ENCODE measurements at regions not wholly inside any gene's neighbourhood (a gene's known extent, or its start where the extent isn't known, plus 50 kb on each side); places are given as distances from the start of the nearest gene placed in this dataset.
A peak's percentile ranks its signal among the peaks of the same experiment; 100 is the strongest.
"Not testable (repeated sequence)": the region's sequence is repeated elsewhere in the genome, so short reads cannot be mapped to it uniquely, and the experiment has no call there.

- not testable (repeated sequence) for H3K27ac Mint-ChIP-seq; H3K36me3 Mint-ChIP-seq (ENCODE audit: low read depth); H3K4me3 Mint-ChIP-seq; H3K9me3 Mint-ChIP-seq; H3K4me1 Mint-ChIP-seq (ENCODE audit: low read depth)
- H3K27me3 Mint-ChIP-seq (ENCODE audit: low read depth): peaks cover 21% of the 10 kb centered on the region
Measured at GRCh38 chr4:1520795-1521576, 114.7 kb upstream of the NKX1-1 start.

- Mint-ChIP-seq H3K27me3 (ENCODE audit: low read depth) (peaks cover 16% of the 10 kb centered on the region), H3K36me3 (ENCODE audit: low read depth) (no peaks in the 10 kb centered on the region), H3K27ac (no peak overlapping the region), H3K4me1 (ENCODE audit: low read depth) (peaks cover 1% of the 10 kb centered on the region), H3K4me3 (peak overlapping the region; percentile 51), H3K9me3 (no peaks in the 10 kb centered on the region)
Measured at GRCh38 chr4:1519787-1520661, 113.8 kb upstream of the NKX1-1 start.

DNA sequence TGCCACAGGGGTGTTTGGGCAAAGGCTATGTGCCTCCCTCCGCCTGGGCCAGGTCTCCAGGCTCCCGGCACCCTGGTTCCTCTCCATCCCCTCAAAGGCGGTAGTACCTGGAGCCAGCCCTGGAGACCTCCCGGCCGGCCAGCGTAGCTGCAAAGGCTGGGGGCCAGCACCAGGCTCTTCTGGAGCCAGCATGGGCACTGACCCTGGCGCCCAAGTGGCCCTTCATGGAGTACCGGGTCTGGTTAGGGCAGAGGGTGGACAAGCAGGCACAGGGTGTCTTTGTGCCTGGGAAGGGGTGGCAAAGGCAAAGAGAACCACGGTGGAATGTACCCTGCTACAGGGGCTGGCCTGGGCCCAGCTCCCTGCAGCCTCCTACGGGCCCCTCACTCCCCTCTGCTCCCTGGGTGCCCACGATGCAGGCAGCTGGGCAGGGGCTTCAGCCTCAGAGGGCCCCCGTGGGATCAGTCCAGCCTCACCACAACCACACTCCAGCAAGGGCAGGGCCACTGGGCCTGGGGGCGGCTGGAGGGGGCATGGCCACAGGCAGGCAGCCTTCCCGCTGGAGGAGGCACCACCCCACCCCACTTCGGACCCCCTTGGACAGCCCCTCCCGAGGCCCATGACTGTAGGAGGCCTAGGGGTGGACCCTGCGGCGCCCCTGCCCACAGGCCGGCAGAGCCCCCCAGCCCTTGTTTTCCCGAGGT is 112.9 kb upstream of the NKX1-1 start:
- Mint-ChIP-seq H3K9me3 (no peaks in the 10 kb centered on the region), H3K4me1 (ENCODE audit: low read depth) (peaks cover 1% of the 10 kb centered on the region), H3K36me3 (ENCODE audit: low read depth) (no peaks in the 10 kb centered on the region), H3K27ac (no peak overlapping the region), H3K27me3 (ENCODE audit: low read depth) (peaks cover 16% of the 10 kb centered on the region), H3K4me3 (no peak overlapping the region)

DNA sequence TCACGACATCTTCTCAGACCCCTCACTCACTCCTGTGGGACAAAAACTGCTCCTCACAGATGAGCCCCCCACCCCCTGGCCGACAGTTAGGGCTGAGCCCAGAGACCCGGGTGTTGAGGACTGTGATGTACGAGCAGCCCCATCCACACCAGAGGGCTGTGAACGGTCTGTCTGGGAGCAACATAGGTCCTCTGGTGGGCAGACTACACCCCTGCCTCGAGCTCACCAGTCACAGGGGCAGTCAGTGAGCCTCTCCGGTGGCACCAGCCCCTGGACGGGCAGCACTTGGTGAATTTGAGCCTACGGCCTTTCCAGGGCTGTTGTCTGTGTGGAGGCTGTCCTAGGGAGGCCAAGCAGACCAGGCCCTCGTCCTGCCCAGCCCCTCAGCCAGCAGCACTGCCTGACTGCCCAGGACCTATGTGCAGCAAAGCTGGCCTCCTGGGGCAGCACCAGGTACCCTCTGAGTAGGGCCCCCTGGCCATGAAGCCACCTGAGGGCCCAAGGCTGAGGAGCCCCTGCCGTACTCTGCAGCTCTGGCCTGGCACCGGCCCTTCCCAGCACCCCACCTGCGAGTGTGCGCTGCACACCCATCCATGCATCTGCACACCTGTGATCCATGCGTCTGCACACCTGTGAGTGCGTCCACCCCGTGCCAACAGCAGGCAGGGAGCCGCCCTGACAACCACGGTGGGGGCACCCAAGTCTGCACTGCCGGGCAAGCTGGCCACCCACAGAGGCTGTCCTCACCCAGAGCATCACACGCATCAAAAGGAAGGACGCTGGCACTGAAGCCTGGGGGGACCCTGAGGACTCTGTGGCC is 111.6 kb upstream of the NKX1-1 start:
- Mint-ChIP-seq H3K36me3 (ENCODE audit: low read depth) (no peaks in the 10 kb centered on the region), H3K9me3 (no peaks in the 10 kb centered on the region), H3K4me3 (no peak overlapping the region), H3K27ac (no peak overlapping the region), H3K27me3 (ENCODE audit: low read depth) (peaks cover 12% of the 10 kb centered on the region), H3K4me1 (ENCODE audit: low read depth) (peaks cover 1% of the 10 kb centered on the region)

DNA sequence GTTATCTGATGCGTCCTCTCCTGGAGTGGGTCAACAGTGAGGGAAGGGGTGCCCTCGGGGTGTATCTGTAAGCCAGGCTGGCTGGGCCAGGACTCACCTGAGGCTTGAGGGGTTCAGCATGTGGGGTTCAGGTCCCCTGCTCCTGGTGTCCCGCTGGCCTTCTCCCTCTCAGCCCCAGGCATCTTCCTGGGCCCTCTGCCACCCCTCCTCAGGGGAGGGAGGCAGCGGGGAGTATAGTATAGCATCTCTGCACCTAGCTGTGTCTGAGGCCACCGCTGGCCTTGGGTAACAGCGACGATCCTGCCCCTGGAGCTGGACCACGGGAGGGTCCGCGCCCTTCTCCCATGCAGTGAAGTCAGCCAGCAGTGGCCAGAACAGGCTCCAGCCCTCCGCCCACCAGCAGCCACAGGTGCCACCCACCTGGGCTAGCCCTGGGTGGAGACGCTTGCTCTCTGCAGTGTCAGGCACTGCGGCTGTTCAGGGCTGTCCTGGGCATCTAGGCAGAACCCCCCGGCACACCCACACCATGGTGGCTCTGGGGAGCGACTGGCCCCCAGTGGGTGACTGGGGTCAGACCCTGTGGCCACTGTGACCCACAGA is 110.7 kb upstream of the NKX1-1 start:
- Mint-ChIP-seq H3K36me3 (ENCODE audit: low read depth) (no peaks in the 10 kb centered on the region), H3K27me3 (ENCODE audit: low read depth) (peaks cover 8% of the 10 kb centered on the region), H3K4me3 (no peak overlapping the region), H3K9me3 (no peaks in the 10 kb centered on the region), H3K27ac (no peak overlapping the region), H3K4me1 (ENCODE audit: low read depth) (peaks cover 1% of the 10 kb centered on the region)

GRCh38 chr4:1516261-1516660 is 110.0 kb upstream of the NKX1-1 start:
- no peak overlapping the region for H3K4me3 Mint-ChIP-seq
- H3K4me1 Mint-ChIP-seq (ENCODE audit: low read depth): peaks cover 1% of the 10 kb centered on the region
- peaks cover 5% of the 10 kb centered on the region for H3K27me3 Mint-ChIP-seq (ENCODE audit: low read depth)
- H3K27ac Mint-ChIP-seq: no peak overlapping the region
- H3K9me3 Mint-ChIP-seq: no peaks in the 10 kb centered on the region
- H3K36me3 Mint-ChIP-seq (ENCODE audit: low read depth): no peaks in the 10 kb centered on the region

- Mint-ChIP-seq H3K36me3 (ENCODE audit: low read depth) (no peaks in the 10 kb centered on the region), H3K4me3 (no peak overlapping the region), H3K9me3 (no peaks in the 10 kb centered on the region), H3K27me3 (ENCODE audit: low read depth) (peaks cover 4% of the 10 kb centered on the region), H3K27ac (no peak overlapping the region), H3K4me1 (ENCODE audit: low read depth) (peaks cover 1% of the 10 kb centered on the region)
Measured at GRCh38 chr4:1515763-1516162, 109.5 kb upstream of the NKX1-1 start.

- no peak overlapping the region for H3K27ac Mint-ChIP-seq
- no peaks in the 10 kb centered on the region for H3K9me3 Mint-ChIP-seq
- H3K27me3 Mint-ChIP-seq (ENCODE audit: low read depth): peaks cover 8% of the 10 kb centered on the region
- H3K4me1 Mint-ChIP-seq (ENCODE audit: low read depth): peaks cover 1% of the 10 kb centered on the region
- no peak overlapping the region for H3K4me3 Mint-ChIP-seq
- H3K36me3 Mint-ChIP-seq (ENCODE audit: low read depth): no peaks in the 10 kb centered on the region
Measured at GRCh38 chr4:1515156-1515555, 108.9 kb upstream of the NKX1-1 start.

GRCh38 chr4:1514612-1515011 is 108.4 kb upstream of the NKX1-1 start:
- H3K36me3 Mint-ChIP-seq (ENCODE audit: low read depth): no peaks in the 10 kb centered on the region
- no peak overlapping the region for H3K27ac Mint-ChIP-seq
- no peak overlapping the region for H3K4me3 Mint-ChIP-seq
- H3K27me3 Mint-ChIP-seq (ENCODE audit: low read depth): peaks cover 9% of the 10 kb centered on the region
- H3K4me1 Mint-ChIP-seq (ENCODE audit: low read depth): peaks cover under 1% of the 10 kb centered on the region
- no peaks in the 10 kb centered on the region for H3K9me3 Mint-ChIP-seq

GRCh38 chr4:1513936-1514483 is 107.8 kb upstream of the NKX1-1 start:
- no peak overlapping the region for H3K4me3 Mint-ChIP-seq
- no peaks in the 10 kb centered on the region for H3K9me3 Mint-ChIP-seq
- H3K4me1 Mint-ChIP-seq (ENCODE audit: low read depth): no peaks in the 10 kb centered on the region
- peaks cover 8% of the 10 kb centered on the region for H3K27me3 Mint-ChIP-seq (ENCODE audit: low read depth)
- no peaks in the 10 kb centered on the region for H3K36me3 Mint-ChIP-seq (ENCODE audit: low read depth)
- no peak overlapping the region for H3K27ac Mint-ChIP-seq

GRCh38 chr4:1512738-1513660 is 106.8 kb upstream of the NKX1-1 start:
- H3K4me3 Mint-ChIP-seq: no peak overlapping the region
- H3K4me1 Mint-ChIP-seq (ENCODE audit: low read depth): no peaks in the 10 kb centered on the region
- no peaks in the 10 kb centered on the region for H3K36me3 Mint-ChIP-seq (ENCODE audit: low read depth)
- H3K9me3 Mint-ChIP-seq: no peaks in the 10 kb centered on the region
- no peak overlapping the region for H3K27ac Mint-ChIP-seq
- H3K27me3 Mint-ChIP-seq (ENCODE audit: low read depth): peaks cover 8% of the 10 kb centered on the region

- H3K4me3 Mint-ChIP-seq: no peak overlapping the region
- no peak overlapping the region for H3K27ac Mint-ChIP-seq
- no peaks in the 10 kb centered on the region for H3K9me3 Mint-ChIP-seq
- peaks cover 8% of the 10 kb centered on the region for H3K27me3 Mint-ChIP-seq (ENCODE audit: low read depth)
- H3K4me1 Mint-ChIP-seq (ENCODE audit: low read depth): no peaks in the 10 kb centered on the region
- H3K36me3 Mint-ChIP-seq (ENCODE audit: low read depth): no peaks in the 10 kb centered on the region
Measured at GRCh38 chr4:1512051-1512737, 106.0 kb upstream of the NKX1-1 start.
